Activated T-cell treated with anti-CD3 and anti-CD28 coated beads, Interleukin-2, amount 50 U/mL, for 72 hours (primary cell): ENCODE measurements at regions not wholly inside any gene's neighbourhood (a gene's known extent, or its start where the extent isn't known, plus 50 kb on each side); places are given as distances from the start of the nearest gene placed in this dataset.

Experiments
- ATAC-seq, 2 donors: fragments of 150-1000 bp; cut with Tn5 transposase; replicated peaks in 1 of 2; 2 replicates each; pipeline ENCODE4 v1.10.0; 2021; ENCODE audit warnings: moderate library complexity in 2 of 2, mild to moderate bottlenecking in 1 of 2
- DNase-seq, 2 donors: peaks; one replicate each; pipeline ENCODE4 v3.0.0; 2021 to 2022; ENCODE audit warnings: mixed read lengths in 1 of 2
- H3K27ac Mint-ChIP-seq: one replicate; pipeline ENCODE4 v1.8.0; 2022; ENCODE audit warnings: mild to moderate bottlenecking, moderate library complexity, mixed read lengths
- H3K27me3 Mint-ChIP-seq: one replicate; pipeline ENCODE4 v1.8.0; 2022; ENCODE audit warnings: low read depth, mixed read lengths
- H3K36me3 Mint-ChIP-seq, 2 donors: one replicate each; pipeline ENCODE4 v1.8.0; 2022; ENCODE audit warnings: mixed read lengths in 2 of 2, mild to moderate bottlenecking in 1 of 2; ENCODE audit not compliant: insufficient read depth in 2 of 2
- H3K4me1 Mint-ChIP-seq: one replicate; pipeline ENCODE4 v1.8.0; 2022; ENCODE audit warnings: low read depth, mixed read lengths
- H3K4me3 Mint-ChIP-seq, 2 donors: one replicate each; pipeline ENCODE4 v1.8.0; 2022; ENCODE audit warnings: mild to moderate bottlenecking in 2 of 2, mixed read lengths in 2 of 2, moderate library complexity in 2 of 2
- H3K9me3 Mint-ChIP-seq, 2 donors: one replicate each; pipeline ENCODE4 v1.8.0; 2022; ENCODE audit warnings: mixed read lengths in 2 of 2

DNA sequence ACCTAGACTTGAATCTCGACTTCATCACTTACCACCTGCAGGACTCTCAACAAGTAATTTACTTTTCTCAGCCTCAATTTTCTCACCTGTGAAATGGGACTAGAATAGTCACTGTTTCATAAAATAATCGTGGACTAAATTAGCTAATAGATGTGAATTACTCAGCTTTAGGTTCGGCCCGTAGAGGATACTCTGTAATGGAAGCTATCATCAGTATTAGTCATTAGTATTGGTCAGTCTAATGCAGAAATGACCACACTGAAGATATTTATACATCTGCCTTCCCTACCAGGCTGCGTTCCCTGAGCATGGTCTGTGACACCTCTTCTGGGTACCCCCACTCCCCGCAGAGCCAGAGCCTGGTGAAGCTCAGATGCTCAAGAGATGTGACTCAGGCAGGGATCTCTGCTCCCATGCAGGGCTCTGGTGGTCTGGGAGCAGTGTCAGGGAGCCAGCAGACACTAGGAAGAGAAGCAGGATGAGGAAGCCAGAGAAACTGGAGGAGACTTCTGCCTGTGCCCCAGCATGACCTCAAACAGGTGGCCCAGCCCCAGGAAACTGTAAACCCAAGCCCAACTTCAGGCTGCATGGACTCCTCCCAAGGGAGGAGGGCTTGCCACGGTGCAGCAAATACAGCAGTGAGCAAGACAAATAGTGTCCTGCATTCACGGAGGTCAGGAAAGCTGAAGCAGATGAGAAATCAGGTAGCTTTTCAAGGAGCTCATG, 88.0 kb upstream of the E2F8 start:
- Mint-ChIP-seq H3K27me3 (peaks cover 32% of the 10 kb centered on the region), H3K4me1 (no peaks in the 10 kb centered on the region), H3K36me3 (no peaks in the 10 kb centered on the region), H3K9me3 (no peaks in the 10 kb centered on the region), H3K4me3 (no peak overlapping the region), H3K27ac (no peak overlapping the region)
- ATAC-seq (no peak), DNase-seq (no peak)

DNA sequence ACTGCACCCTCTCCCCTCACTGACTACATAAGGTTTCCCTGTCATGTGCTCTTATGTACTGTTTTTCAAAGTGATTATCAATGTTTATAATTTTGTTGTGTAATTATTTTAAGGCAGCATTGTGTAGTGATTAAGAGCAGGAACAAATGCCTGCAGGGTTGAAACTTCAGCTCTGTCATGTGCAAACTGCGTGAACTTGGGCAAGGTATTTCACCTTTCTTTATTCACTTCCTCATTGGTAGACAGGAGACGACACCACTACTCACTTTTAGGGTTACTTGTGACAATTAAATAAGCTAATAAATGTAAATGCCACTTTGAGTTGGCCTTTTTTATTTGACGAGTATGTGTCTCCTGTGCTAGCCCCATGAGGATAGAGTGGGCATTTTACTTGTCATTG, 86.5 kb upstream of the E2F8 start:
- no peak for DNase-seq
- H3K4me1 Mint-ChIP-seq = no peaks in the 10 kb centered on the region
- no peaks in the 10 kb centered on the region for H3K9me3 Mint-ChIP-seq
- H3K27ac Mint-ChIP-seq = no peak overlapping the region
- no peaks in the 10 kb centered on the region for H3K36me3 Mint-ChIP-seq
- no peak overlapping the region for H3K4me3 Mint-ChIP-seq
- no peak for ATAC-seq
- H3K27me3 Mint-ChIP-seq = peaks cover 33% of the 10 kb centered on the region

DNA sequence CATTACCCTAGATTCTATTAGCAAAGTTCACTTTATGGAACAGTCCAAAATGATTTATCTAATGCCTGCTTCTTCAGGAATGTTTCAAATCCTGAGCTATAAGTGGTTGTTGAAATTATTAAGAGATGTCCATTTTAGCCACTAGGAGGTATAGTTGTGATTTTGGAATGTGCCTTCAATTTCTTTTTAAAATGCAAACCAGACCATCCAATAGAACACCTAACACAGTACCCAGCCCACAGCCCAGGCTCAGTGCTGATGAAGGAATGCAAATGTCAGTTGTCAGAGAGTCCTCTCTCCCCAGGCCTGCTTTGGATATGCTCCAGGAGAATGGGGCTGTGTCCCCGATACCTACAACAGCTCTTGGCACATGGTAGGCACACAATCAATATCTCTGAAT, 85.8 kb upstream of the E2F8 start:
- ATAC-seq (no peak), DNase-seq (no peak)
- H3K4me1 Mint-ChIP-seq = no peaks in the 10 kb centered on the region
- no peak overlapping the region for H3K27ac Mint-ChIP-seq
- H3K4me3 Mint-ChIP-seq = no peak overlapping the region
- peaks cover 33% of the 10 kb centered on the region for H3K27me3 Mint-ChIP-seq
- H3K9me3 Mint-ChIP-seq = no peaks in the 10 kb centered on the region
- no peaks in the 10 kb centered on the region for H3K36me3 Mint-ChIP-seq

DNA sequence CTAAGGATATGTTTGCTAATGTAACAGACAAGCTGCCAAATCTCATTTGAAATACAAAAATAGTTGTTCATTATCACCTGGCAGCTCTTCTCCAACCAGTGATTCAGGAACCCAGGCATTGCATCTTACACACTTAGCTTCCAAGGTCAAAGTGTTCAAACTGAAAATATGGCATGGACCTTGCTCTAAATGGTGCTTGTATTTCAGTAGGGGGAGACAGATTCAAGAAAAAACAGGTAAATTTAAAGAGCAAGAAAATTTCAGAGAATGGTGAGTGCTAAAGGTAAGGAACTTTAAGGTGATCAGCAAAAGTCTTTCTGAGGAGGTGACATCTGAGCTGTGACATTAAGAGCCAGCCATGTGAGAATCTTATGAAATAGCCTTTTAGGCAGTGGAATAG, 82.8 kb upstream of the E2F8 start:
- H3K4me1 Mint-ChIP-seq = no peaks in the 10 kb centered on the region
- ATAC-seq (no peak), DNase-seq (no peak)
- H3K9me3 Mint-ChIP-seq = no peaks in the 10 kb centered on the region
- no peaks in the 10 kb centered on the region for H3K36me3 Mint-ChIP-seq
- H3K4me3 Mint-ChIP-seq = no peak overlapping the region
- H3K27ac Mint-ChIP-seq = no peak overlapping the region
- peaks cover 33% of the 10 kb centered on the region for H3K27me3 Mint-ChIP-seq

DNA sequence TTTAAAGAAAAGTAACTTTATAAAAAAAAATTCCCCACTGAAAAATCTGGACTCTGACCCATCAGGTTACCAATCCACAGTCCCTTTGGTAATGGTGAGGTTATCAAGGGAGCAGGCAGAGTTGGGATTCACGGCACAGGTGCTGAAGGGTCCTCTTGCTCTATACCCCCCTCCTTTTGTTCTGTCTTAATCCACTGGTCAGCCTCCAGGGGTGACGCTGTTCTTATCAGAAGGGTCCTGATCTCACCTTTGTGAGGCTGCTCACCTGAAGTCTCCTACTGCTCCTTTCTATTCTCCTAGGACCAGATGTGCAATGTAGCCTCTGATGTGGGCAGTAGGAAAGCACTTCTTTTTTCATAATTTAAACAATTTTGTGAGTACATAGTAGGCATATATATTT, 80.6 kb upstream of the E2F8 start:
- no peaks in the 10 kb centered on the region for H3K36me3 Mint-ChIP-seq
- DNase-seq (no peak), ATAC-seq (no peak)
- H3K4me3 Mint-ChIP-seq = no peak overlapping the region
- no peak overlapping the region for H3K27ac Mint-ChIP-seq
- peaks cover 34% of the 10 kb centered on the region for H3K27me3 Mint-ChIP-seq
- H3K4me1 Mint-ChIP-seq = no peaks in the 10 kb centered on the region
- no peaks in the 10 kb centered on the region for H3K9me3 Mint-ChIP-seq

DNA sequence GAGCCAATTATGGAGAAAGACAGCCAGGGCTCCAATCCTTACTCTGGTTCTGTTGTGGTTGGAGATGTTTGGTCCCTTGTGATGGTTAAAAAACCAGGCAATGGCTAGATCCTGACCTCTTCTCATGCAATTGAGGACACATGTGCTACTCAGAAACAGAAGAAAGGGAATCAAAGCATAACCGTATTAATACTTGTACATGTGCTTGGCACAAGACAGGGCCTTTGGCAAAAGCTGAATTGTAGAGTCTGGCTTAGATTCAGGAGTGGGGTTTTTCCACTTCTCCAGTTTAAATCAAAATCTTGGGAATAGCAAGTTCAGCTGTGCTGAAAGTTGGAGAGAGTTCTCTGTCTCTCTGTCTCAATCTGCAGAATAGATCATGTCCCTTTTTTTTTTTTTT, 80.1 kb upstream of the E2F8 start:
- H3K27me3 Mint-ChIP-seq = peaks cover 34% of the 10 kb centered on the region
- no peak for ATAC-seq

DNA sequence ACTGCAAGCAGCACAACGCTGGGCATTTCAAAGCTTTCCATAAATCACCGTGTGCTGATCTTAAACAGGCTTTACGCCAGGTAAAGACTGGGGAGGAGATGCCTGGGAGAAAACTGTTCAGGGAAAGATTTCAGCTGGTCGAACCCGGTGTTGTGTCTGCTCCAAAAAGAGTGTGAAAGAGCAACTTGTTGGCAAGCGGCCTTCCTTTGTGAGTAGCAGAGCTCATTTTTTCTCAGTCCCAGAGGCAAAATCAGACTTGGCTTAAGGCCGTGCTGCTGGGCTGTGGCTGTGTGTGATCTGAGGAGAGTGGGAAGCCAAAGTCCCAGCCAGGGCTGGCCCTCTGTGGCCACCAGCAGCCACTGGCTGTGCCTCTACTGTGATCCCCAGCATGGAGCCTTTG, 75.7 kb upstream of the E2F8 start:
- H3K9me3 Mint-ChIP-seq = no peaks in the 10 kb centered on the region
- H3K4me1 Mint-ChIP-seq = no peaks in the 10 kb centered on the region
- peaks cover 15% of the 10 kb centered on the region for H3K27me3 Mint-ChIP-seq
- no peaks in the 10 kb centered on the region for H3K36me3 Mint-ChIP-seq
- no peak overlapping the region for H3K4me3 Mint-ChIP-seq
- no peak for DNase-seq
- H3K27ac Mint-ChIP-seq = no peak overlapping the region
- ATAC-seq = no peak

More for the DNA sequence above, 80.1 kb upstream of the E2F8 start:
- DNase-seq = no peak
- H3K4me3 Mint-ChIP-seq = no peak overlapping the region
- no peaks in the 10 kb centered on the region for H3K9me3 Mint-ChIP-seq
- no peak overlapping the region for H3K27ac Mint-ChIP-seq
- H3K4me1 Mint-ChIP-seq = no peaks in the 10 kb centered on the region
- H3K36me3 Mint-ChIP-seq = no peaks in the 10 kb centered on the region

DNA sequence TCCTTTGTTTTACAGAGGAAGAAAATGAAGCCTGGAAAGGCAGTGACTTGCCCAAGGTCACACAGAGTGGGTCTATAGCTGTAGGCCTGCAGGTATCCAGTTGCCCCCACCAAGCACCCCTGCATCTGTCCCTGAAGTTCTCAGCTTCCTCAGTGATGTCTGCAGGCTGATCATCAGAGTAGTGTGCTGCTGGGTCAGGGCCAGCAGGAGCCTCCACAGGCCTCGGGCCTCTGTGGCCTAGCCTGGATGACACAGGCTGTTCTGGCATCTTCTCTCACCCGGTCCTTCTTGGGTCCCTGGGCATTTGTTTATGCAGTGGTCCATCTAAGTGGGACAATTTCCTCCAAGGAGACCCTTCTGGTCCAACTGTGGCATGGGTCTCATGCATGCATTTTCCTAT, 74.8 kb upstream of the E2F8 start:
- peaks cover 15% of the 10 kb centered on the region for H3K27me3 Mint-ChIP-seq
- no peak overlapping the region for H3K27ac Mint-ChIP-seq
- no peaks in the 10 kb centered on the region for H3K9me3 Mint-ChIP-seq
- no peak for DNase-seq
- ATAC-seq = no peak
- H3K4me3 Mint-ChIP-seq = no peak overlapping the region
- no peaks in the 10 kb centered on the region for H3K4me1 Mint-ChIP-seq
- H3K36me3 Mint-ChIP-seq = no peaks in the 10 kb centered on the region

DNA sequence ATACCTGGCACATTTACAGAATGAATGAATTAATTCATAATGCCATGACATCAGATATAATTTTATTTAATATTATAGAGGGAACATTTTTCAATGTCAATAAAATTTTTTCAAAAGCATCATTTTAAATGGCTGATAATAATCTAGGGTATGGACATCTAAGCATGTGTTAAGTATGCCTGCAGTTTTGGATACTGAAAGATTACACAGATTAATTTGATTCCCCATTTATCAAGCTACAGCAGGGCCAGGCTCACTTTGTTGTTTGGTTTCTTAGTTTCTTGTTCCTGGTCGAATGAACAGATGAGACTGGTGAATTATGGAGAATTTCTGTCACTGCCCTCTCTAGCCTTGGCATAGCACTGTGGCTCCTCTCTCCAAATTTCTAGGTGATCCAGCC, 72.4 kb upstream of the E2F8 start:
- Mint-ChIP-seq H3K27me3 (no peaks in the 10 kb centered on the region), H3K9me3 (no peaks in the 10 kb centered on the region), H3K4me3 (no peak overlapping the region), H3K4me1 (no peaks in the 10 kb centered on the region), H3K27ac (no peak overlapping the region), H3K36me3 (no peaks in the 10 kb centered on the region)
- no peak for ATAC-seq
- DNase-seq = no peak

DNA sequence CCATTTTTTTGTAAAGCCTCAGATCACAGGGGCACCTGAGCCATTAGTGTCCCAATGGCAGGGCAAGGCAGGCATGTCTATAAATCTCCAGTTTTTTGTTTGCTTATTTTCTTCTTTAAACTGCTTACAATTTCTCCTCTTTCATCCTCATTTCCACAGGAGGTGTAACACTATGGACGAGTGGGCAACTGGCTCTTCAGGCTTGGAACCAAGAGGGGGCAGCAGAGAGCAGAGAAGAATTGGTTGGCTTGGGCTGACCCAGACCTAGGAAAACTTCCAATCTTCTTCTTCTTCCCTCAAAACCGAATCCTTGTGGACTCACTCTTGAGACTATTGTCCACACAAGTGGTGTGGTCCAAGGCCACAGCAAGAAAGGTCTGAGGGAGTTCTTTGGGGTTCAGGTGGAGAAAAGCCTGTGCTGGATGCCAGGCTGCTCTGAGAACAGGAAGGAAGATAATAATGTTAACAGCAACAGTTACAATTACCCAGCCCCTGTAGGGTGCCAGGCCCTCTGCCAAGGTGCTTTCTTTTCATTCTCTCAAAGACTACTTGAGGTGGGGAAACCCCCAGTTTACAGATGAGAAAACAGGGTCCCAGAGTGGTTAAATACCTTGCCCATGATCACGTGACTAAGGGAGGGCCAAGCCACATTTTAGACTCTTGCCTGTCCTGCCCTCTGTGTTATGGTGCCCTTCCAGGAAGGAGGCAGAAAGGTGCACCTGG, 70.7 kb upstream of the E2F8 start:
- H3K27me3 Mint-ChIP-seq = no peaks in the 10 kb centered on the region
- DNase-seq (peak; percentile 56 to 63), ATAC-seq (peak; percentile 57 to 60)
- H3K4me3 Mint-ChIP-seq = no peak overlapping the region
- no peaks in the 10 kb centered on the region for H3K9me3 Mint-ChIP-seq
- H3K27ac Mint-ChIP-seq = no peak overlapping the region
- H3K4me1 Mint-ChIP-seq = no peaks in the 10 kb centered on the region
- no peaks in the 10 kb centered on the region for H3K36me3 Mint-ChIP-seq

DNA sequence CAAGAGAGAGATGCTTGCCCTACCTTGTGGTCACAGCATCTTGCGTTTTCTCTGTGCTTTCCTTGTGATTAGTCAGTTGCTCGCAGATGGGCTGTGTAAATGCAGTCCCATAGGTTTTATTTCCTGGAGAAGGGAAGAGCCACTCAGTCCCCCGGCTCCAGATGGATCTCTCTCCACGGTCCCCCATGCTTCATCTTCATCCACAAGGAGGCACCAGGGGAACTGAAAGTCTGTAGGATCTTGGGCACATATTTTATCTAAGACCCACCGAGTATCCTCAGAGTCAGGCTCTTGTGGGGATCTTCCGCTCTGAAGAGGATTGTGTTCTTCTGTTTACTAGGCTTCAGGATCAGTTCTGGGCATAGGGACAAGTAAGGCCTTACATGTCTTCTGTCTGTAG, 66.8 kb upstream of the E2F8 start:
- Mint-ChIP-seq H3K27ac (no peak overlapping the region), H3K36me3 (no peaks in the 10 kb centered on the region), H3K4me3 (no peak overlapping the region), H3K9me3 (no peaks in the 10 kb centered on the region), H3K27me3 (peaks cover 6% of the 10 kb centered on the region), H3K4me1 (no peaks in the 10 kb centered on the region)
- no peak for ATAC-seq
- DNase-seq = no peak

DNA sequence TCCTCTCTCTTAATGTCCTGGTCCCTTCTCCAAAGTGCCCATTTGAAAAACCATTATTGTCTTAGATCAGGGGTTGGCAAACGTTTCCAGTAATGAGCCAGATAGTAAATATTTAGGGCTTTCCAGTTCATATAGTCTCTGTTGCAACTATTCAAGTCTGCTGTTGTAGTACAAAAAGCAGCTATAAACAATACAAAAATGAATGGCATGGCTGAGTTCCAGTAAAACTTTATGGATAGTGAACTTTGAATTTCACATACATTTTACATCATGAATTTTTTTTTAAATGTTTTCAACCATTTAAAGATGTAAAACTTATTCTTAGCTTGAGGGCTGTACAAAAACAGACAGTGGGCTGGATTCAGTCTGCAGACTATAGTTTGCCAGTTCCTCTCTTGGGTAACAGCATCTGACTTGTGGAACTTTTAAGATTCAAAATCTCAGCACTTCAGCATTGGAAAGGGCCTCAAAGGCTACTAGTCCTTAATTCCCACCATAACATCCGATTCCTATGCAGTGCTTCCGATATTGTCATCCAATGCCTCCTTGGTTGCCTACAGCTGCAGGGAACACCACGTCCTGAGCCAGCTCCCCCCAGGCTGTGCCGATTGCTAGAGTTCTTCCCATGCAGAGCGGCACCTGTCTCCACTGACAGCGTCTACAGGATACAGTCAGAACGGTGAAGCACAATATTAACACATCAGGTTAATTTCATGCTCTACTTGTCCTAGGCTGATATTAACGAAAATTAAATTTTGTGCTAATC, 65.6 kb upstream of the E2F8 start:
- no peak overlapping the region for H3K4me3 Mint-ChIP-seq
- no peak overlapping the region for H3K27ac Mint-ChIP-seq
- DNase-seq (no peak), ATAC-seq (no peak)
- H3K9me3 Mint-ChIP-seq = no peaks in the 10 kb centered on the region
- peaks cover 6% of the 10 kb centered on the region for H3K27me3 Mint-ChIP-seq
- no peaks in the 10 kb centered on the region for H3K4me1 Mint-ChIP-seq
- no peaks in the 10 kb centered on the region for H3K36me3 Mint-ChIP-seq

DNA sequence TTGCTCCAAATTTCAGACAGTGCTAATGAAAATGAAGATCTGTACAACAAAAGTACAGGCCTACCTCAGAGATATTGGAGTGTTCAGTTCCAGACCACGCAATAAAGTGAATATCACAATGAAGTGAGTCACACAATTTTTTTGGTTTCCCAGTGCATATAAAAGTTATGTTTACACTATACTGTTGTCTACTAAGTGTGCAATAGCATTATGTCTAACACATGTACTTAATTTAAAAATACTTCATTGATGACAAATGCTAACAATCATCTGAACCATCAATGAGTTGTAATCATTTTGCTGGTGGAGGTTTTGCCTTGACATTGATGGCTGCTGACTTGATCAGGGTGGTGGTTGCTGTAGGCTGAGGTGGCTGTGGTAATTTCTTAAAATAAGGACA, 60.6 kb upstream of the E2F8 start:
- Mint-ChIP-seq H3K4me1 (no peaks in the 10 kb centered on the region), H3K9me3 (no peaks in the 10 kb centered on the region), H3K4me3 (no peak overlapping the region), H3K36me3 (no peaks in the 10 kb centered on the region), H3K27me3 (peaks cover 24% of the 10 kb centered on the region), H3K27ac (no peak overlapping the region)
- DNase-seq = no peak
- no peak for ATAC-seq
